Hepatocyte (in vitro differentiated cells): ENCODE measurements at regions not wholly inside any gene's neighbourhood (a gene's known extent, or its start where the extent isn't known, plus 50 kb on each side); places are given as distances from the start of the nearest gene placed in this dataset.

Experiments used
- DNase-seq: peaks from one replicate; pipeline ENCODE4 v3.0.0-alpha.2; 2016; ENCODE audit warnings: low spot score
- H2AFZ ChIP-seq: fragments of 200-600 bp; sonication (generic); 2 replicates; pipeline ENCODE4 v1.6.0; 2016; ENCODE audit warnings: antibody characterized with exemption, mild to moderate bottlenecking
- H3K27ac ChIP-seq: fragments of 200-600 bp; sonication (generic); 2 replicates; pipeline ENCODE4 v1.5.1; 2016; ENCODE audit warnings: mild to moderate bottlenecking
- H3K27me3 ChIP-seq: fragments of 200-600 bp; sonication (generic); 2 replicates; pipeline ENCODE4 v1.6.1; 2016
- H3K36me3 ChIP-seq: fragments of 200-600 bp; sonication (generic); replicated peaks from 2 replicates; pipeline ENCODE4 v1.5.1; 2016; ENCODE audit warnings: low read depth; ENCODE audit not compliant: insufficient read depth
- H3K4me1 ChIP-seq: fragments of 200-600 bp; sonication (generic); 2 replicates; pipeline ENCODE4 v1.5.1; 2016; ENCODE audit warnings: mild to moderate bottlenecking, moderate library complexity; ENCODE audit not compliant: insufficient read depth
- H3K4me2 ChIP-seq: fragments of 200-600 bp; sonication (generic); 2 replicates; pipeline ENCODE4 v1.6.0; 2016
- H3K4me3 ChIP-seq: fragments of 200-600 bp; sonication (generic); 2 replicates; pipeline ENCODE4 v1.5.1; 2016; ENCODE audit warnings: mild to moderate bottlenecking
- H3K79me2 ChIP-seq: fragments of 200-600 bp; sonication (generic); 2 replicates; pipeline ENCODE4 v1.6.0; 2017; ENCODE audit warnings: mild to moderate bottlenecking
- H3K9me2 ChIP-seq: fragments of 200-600 bp; sonication (generic); replicated peaks from 2 replicates; pipeline ENCODE4 v1.6.0; 2017; ENCODE audit warnings: mild to moderate bottlenecking; ENCODE audit not compliant: insufficient read depth
- H3K9me3 ChIP-seq: fragments of 200-600 bp; sonication (generic); 2 replicates; pipeline ENCODE4 v1.5.1; 2016; ENCODE audit warnings: low read depth, mild to moderate bottlenecking
- H4K20me1 ChIP-seq: fragments of 200-600 bp; sonication (generic); 2 replicates; pipeline ENCODE4 v1.6.0; 2016; ENCODE audit warnings: mild to moderate bottlenecking; ENCODE audit not compliant: insufficient read depth, poor library complexity, severe bottlenecking
- CTCF ChIP-seq: fragments of 200-600 bp; sonication (generic); IDR thresholded peaks from 2 replicates; pipeline ENCODE4 v1.5.1; 2016; ENCODE audit warnings: antibody characterized with exemption, mild to moderate bottlenecking; ENCODE audit not compliant: poor library complexity
- EZH2 ChIP-seq: fragments of 200-600 bp; sonication (generic); IDR thresholded peaks from 2 replicates; pipeline ENCODE4 v1.6.1; 2016; ENCODE audit warnings: antibody characterized with exemption, mild to moderate bottlenecking, borderline replicate concordance
- EZH2phosphoT487 ChIP-seq: fragments of 200-600 bp; sonication (generic); IDR thresholded peaks from one replicate; pipeline ENCODE4 v1.6.1; 2018; ENCODE audit warnings: antibody characterized with exemption, mild to moderate bottlenecking, low read depth, moderate library complexity; ENCODE audit not compliant: unreplicated experiment, severe bottlenecking
- WGBS: methylation state at CpG from one replicate; pipeline ENCODE4 v1.1.6; 2016; ENCODE audit warnings: low lambda C conversion rate; ENCODE audit errors: missing lambda C conversion rate; 5-methylcytosine and 5-hydroxymethylcytosine counted together

GRCh38 chr1:69203166-69203565 lies 364.6 kb upstream of the LRRC7 start:
- H3K4me3 ChIP-seq = no peak overlapping the region
- no peak for TF ChIP-seq CTCF
- H3K36me3 ChIP-seq = no peaks in the 10 kb centered on the region
- no peak overlapping the region for H2AFZ ChIP-seq
- DNase-seq = no peak
- H3K27me3 ChIP-seq = no peaks in the 10 kb centered on the region
- no peaks in the 10 kb centered on the region for H3K79me2 ChIP-seq
- H4K20me1 ChIP-seq = no peaks in the 10 kb centered on the region
- H3K4me1 ChIP-seq = no peaks in the 10 kb centered on the region
- H3K4me2 ChIP-seq = no peak overlapping the region
- WGBS = 100% methylated on average over 1 of the region's 1 CpG
- H3K27ac ChIP-seq = no peak overlapping the region
- no peaks in the 10 kb centered on the region for H3K9me3 ChIP-seq
- no peaks in the 10 kb centered on the region for H3K9me2 ChIP-seq

- Histone ChIP-seq H4K20me1 (no peaks in the 10 kb centered on the region), H3K36me3 (no peaks in the 10 kb centered on the region), H3K4me2 (no peak overlapping the region), H3K79me2 (no peaks in the 10 kb centered on the region), H3K9me2 (no peaks in the 10 kb centered on the region), H3K4me3 (no peak overlapping the region), H3K4me1 (no peaks in the 10 kb centered on the region), H3K9me3 (no peaks in the 10 kb centered on the region), H3K27me3 (no peaks in the 10 kb centered on the region), H2AFZ (no peak overlapping the region), H3K27ac (no peak overlapping the region)
- WGBS = 99% methylated on average over 4 of the region's 4 CpGs
- TF ChIP-seq EZH2phosphoT487 (no peak), CTCF (no peak), EZH2 (no peak)
- no peak for DNase-seq
Observed at GRCh38 chr1:69213644-69214043, 354.1 kb upstream of the LRRC7 start.

- H3K36me3 ChIP-seq = no peaks in the 10 kb centered on the region
- no peak overlapping the region for H3K4me3 ChIP-seq
- no peak overlapping the region for H2AFZ ChIP-seq
- no peaks in the 10 kb centered on the region for H3K79me2 ChIP-seq
- DNase-seq = no peak
- H3K9me2 ChIP-seq = no peaks in the 10 kb centered on the region
- no peaks in the 10 kb centered on the region for H3K4me1 ChIP-seq
- TF ChIP-seq CTCF = no peak
- TF ChIP-seq EZH2phosphoT487 = no peak
- no peak for TF ChIP-seq EZH2
- no peaks in the 10 kb centered on the region for H4K20me1 ChIP-seq
- no peaks in the 10 kb centered on the region for H3K27me3 ChIP-seq
- no peak overlapping the region for H3K27ac ChIP-seq
- H3K4me2 ChIP-seq = no peak overlapping the region
- no peaks in the 10 kb centered on the region for H3K9me3 ChIP-seq
- 96% methylated on average over 3 of the region's 3 CpGs for WGBS
Observed at GRCh38 chr1:69215883-69216282, 351.8 kb upstream of the LRRC7 start.

- Histone ChIP-seq H3K4me1 (no peaks in the 10 kb centered on the region), H3K79me2 (no peaks in the 10 kb centered on the region), H3K9me2 (no peaks in the 10 kb centered on the region), H3K36me3 (no peaks in the 10 kb centered on the region), H4K20me1 (no peaks in the 10 kb centered on the region), H3K4me2 (no peak overlapping the region), H3K9me3 (no peaks in the 10 kb centered on the region), H3K27ac (no peak overlapping the region), H3K27me3 (no peaks in the 10 kb centered on the region), H3K4me3 (no peak overlapping the region), H2AFZ (no peak overlapping the region)
- TF ChIP-seq EZH2 (no peak), EZH2phosphoT487 (no peak), CTCF (no peak)
- DNase-seq = no peak
- WGBS = 93% methylated on average over 1 of the region's 1 CpG
Observed at GRCh38 chr1:69220672-69221071, 347.1 kb upstream of the LRRC7 start.
